Liver (tissue), 8 donors: ENCODE measurements at regions not wholly inside any gene's neighbourhood (a gene's known extent, or its start where the extent isn't known, plus 50 kb on each side); places are given as distances from the start of the nearest gene placed in this dataset.

Experiments
- DNase-seq: peaks from one replicate; pipeline ENCODE4 v3.0.0-alpha.2; 2017; ENCODE audit warnings: low spot score
- H3K27ac ChIP-seq, 2 donors: one replicate each; pipeline ENCODE4 v1.7.0; 2013; ENCODE audit warnings: inconsistent platforms in 2 of 2, low read length in 2 of 2, control low read depth in 1 of 2, low read depth in 1 of 2, mild to moderate bottlenecking in 1 of 2
- H3K27me3 ChIP-seq, 4 donors: one replicate each; pipeline versions ENCODE4 v1.6.1 to v1.7.0; 2013; ENCODE audit warnings: low read length in 3 of 4, inconsistent platforms in 1 of 4, mild to moderate bottlenecking in 1 of 4, moderate library complexity in 1 of 4; ENCODE audit not compliant: control insufficient read depth in 4 of 4, insufficient read depth in 4 of 4
- H3K36me3 ChIP-seq, 4 donors: one replicate each; pipeline versions ENCODE4 v1.6.1 to v1.7.0; 2013; ENCODE audit warnings: low read length in 3 of 4, mild to moderate bottlenecking in 3 of 4, low read depth in 1 of 4, moderate library complexity in 1 of 4; ENCODE audit not compliant: control insufficient read depth in 4 of 4, insufficient read depth in 3 of 4
- H3K4me1 ChIP-seq, 4 donors: one replicate each; pipeline versions ENCODE4 v1.6.1 to v1.7.0; 2013; ENCODE audit warnings: low read length in 3 of 4, mild to moderate bottlenecking in 3 of 4, moderate library complexity in 1 of 4; ENCODE audit not compliant: control insufficient read depth in 4 of 4, insufficient read depth in 4 of 4
- H3K4me3 ChIP-seq, 3 donors: one replicate each; pipeline versions ENCODE4 v1.6.1 to v1.7.0; 2013; ENCODE audit warnings: low read length in 3 of 3, control low read depth in 1 of 3, low read depth in 1 of 3, mild to moderate bottlenecking in 1 of 3
- H3K9ac ChIP-seq, 2 donors: one replicate each; pipeline ENCODE4 v1.7.0; 2013; ENCODE audit warnings: low read length in 2 of 2, mild to moderate bottlenecking in 2 of 2, moderate library complexity in 2 of 2, control low read depth in 1 of 2, low read depth in 1 of 2
- H3K9me3 ChIP-seq, 4 donors: one replicate each; pipeline versions ENCODE4 v1.6.1 to v1.7.0; 2013; ENCODE audit warnings: low read length in 3 of 4; ENCODE audit not compliant: control insufficient read depth in 4 of 4
- EGR1 ChIP-seq, 2 donors: IDR thresholded peaks; 2 replicates each; pipeline ENCODE4 v1.6.1; 2016 to 2018; ENCODE audit warnings: antibody characterized with exemption in 2 of 2, low read depth in 2 of 2
- FOXA2 ChIP-seq: IDR thresholded peaks from 2 replicates; pipeline ENCODE4 v1.6.1; 2016; ENCODE audit warnings: antibody characterized with exemption
- GABPA ChIP-seq, 2 donors: IDR thresholded peaks in 1 of 2; conservative IDR thresholded peaks in 1 of 2; 2 replicates each; pipeline ENCODE4 v1.6.1; 2016; ENCODE audit warnings: antibody characterized with exemption in 2 of 2, mild to moderate bottlenecking in 1 of 2, moderate library complexity in 1 of 2
- HNF4A ChIP-seq, 2 donors: conservative IDR thresholded peaks; 2 replicates each; pipeline ENCODE4 v1.6.1; 2016; ENCODE audit warnings: antibody characterized with exemption in 2 of 2, mild to moderate bottlenecking in 2 of 2
- JUND ChIP-seq, 2 donors: IDR thresholded peaks; 2 replicates each; pipeline ENCODE4 v1.6.1; 2016; ENCODE audit warnings: antibody characterized with exemption in 2 of 2
- NR2F2 ChIP-seq: IDR thresholded peaks from 2 replicates; pipeline ENCODE4 v1.6.1; 2016; ENCODE audit warnings: antibody characterized with exemption
- RAD21 ChIP-seq, 2 donors: IDR thresholded peaks; 2 replicates each; pipeline ENCODE4 v1.6.1; 2016; ENCODE audit warnings: antibody characterized with exemption in 2 of 2, mild to moderate bottlenecking in 2 of 2
- RXRA ChIP-seq, 2 donors: IDR thresholded peaks; 2 replicates each; pipeline ENCODE4 v1.6.1; 2017 to 2018; ENCODE audit warnings: antibody characterized with exemption in 2 of 2, mild to moderate bottlenecking in 1 of 2
- SP1 ChIP-seq: IDR thresholded peaks from 2 replicates; pipeline ENCODE4 v1.6.1; 2018; ENCODE audit warnings: antibody characterized with exemption, mild to moderate bottlenecking
- TAF1 ChIP-seq: conservative IDR thresholded peaks from 2 replicates; pipeline ENCODE4 v1.6.1; 2016; ENCODE audit warnings: antibody characterized with exemption, mild to moderate bottlenecking
- YY1 ChIP-seq: IDR thresholded peaks from 2 replicates; pipeline ENCODE4 v1.6.1; 2016; ENCODE audit warnings: antibody characterized with exemption, mild to moderate bottlenecking
- WGBS: extraction: QIAGEN DNeasy Blood & Tissue Kit; methylation state at CpG from one replicate; pipeline ENCODE4 v1.1.7; 2013; 5-methylcytosine and 5-hydroxymethylcytosine counted together
- TF ChIP-seq, protein P1 (sequence below): IDR thresholded peaks from 2 replicates; pipeline ENCODE4 v1.6.1; 2016; ENCODE audit warnings: antibody characterized with exemption
- TF ChIP-seq, protein P2 (sequence below): IDR thresholded peaks from 2 replicates; pipeline ENCODE4 v1.6.1; 2016; ENCODE audit warnings: antibody characterized with exemption
- TF ChIP-seq, protein P3 (sequence below): IDR thresholded peaks from 2 replicates; pipeline ENCODE4 v1.6.1; 2016; ENCODE audit warnings: antibody characterized with exemption, mild to moderate bottlenecking
- TF ChIP-seq, protein P4 (sequence below): fragments of 150-350 bp; IDR thresholded peaks from 2 replicates; pipeline ENCODE4 v1.5.1; 2017; ENCODE audit warnings: improper control_type of control experiment, low read depth, low read length; ENCODE audit not compliant: missing input control
- donor health status: healthy.
- donor health status: healthy.
- donor health status: healthy.
- donor health status: healthy.
- donor health status: healthy.

DNA sequence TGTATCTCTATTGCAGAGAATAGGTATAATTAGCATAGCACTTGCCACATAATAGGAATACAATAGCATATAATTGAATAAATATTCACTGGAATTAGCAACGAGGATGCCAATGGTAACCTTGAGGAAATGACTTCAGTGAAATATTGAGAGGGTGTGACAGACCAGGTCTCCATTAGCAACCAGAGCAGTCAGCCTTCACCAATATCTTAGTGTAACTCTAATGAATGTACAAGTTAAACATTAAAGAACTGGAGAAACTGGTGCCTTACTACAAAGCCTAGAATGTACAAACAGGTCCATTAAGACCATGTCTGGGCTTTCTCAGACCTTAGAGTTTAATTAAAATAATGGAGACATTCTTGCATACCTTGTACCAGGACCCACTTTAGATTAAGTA, 143.0 kb downstream of the MAGEB17 start:
- TF ChIP-seq JUND (IDR thresholded peaks at IDR 0.05) (no peak), SP1 (no peak), NR2F2 (no peak), HNF4A (conservative IDR thresholded peaks at IDR 0.05) (no peak), GABPA (IDR thresholded peaks at IDR 0.05 in 1 of 2, conservative IDR thresholded peaks at IDR 0.05 in 1 of 2) (no peak), YY1 (no peak), TAF1 (no peak)
- TF ChIP-seq, protein P1, sequence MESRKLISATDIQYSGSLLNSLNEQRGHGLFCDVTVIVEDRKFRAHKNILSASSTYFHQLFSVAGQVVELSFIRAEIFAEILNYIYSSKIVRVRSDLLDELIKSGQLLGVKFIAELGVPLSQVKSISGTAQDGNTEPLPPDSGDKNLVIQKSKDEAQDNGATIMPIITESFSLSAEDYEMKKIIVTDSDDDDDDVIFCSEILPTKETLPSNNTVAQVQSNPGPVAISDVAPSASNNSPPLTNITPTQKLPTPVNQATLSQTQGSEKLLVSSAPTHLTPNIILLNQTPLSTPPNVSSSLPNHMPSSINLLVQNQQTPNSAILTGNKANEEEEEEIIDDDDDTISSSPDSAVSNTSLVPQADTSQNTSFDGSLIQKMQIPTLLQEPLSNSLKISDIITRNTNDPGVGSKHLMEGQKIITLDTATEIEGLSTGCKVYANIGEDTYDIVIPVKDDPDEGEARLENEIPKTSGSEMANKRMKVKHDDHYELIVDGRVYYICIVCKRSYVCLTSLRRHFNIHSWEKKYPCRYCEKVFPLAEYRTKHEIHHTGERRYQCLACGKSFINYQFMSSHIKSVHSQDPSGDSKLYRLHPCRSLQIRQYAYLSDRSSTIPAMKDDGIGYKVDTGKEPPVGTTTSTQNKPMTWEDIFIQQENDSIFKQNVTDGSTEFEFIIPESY, result no peak
- TF ChIP-seq, protein P2, sequence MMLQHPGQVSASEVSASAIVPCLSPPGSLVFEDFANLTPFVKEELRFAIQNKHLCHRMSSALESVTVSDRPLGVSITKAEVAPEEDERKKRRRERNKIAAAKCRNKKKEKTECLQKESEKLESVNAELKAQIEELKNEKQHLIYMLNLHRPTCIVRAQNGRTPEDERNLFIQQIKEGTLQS, result no peak
- Histone ChIP-seq H3K9me3 (no peaks in the 10 kb centered on the region), H3K27ac (no peak overlapping the region), H3K36me3 (no peaks in the 10 kb centered on the region), H3K4me1 (no peaks in the 10 kb centered on the region), H3K4me3 (no peak overlapping the region), H3K9ac (no peak overlapping the region), H3K27me3 (no peaks in the 10 kb centered on the region)
- DNase-seq, result no peak
- WGBS, result 67% methylated on average over 1 of the region's 1 CpG

DNA sequence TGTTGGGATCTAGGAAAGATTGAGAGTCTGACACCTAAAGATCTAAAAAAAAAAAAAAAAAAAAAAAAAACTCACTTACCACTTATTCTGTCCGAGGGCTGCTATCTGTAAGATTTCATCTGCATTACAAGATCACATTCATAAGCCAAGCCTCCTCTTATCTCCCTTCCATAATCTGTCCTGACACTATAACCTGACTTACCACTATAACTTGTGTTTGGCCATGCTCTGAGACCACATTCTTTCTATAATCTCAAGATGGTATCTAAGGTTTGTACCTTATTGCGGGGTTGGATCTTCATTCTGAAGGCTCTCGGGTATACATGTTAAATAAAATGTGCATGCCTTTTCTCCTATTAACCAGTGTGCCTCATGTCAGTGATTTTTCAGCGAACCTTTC, 144.4 kb downstream of the MAGEB17 start:
- Histone ChIP-seq H3K27ac (no peak overlapping the region), H3K27me3 (no peaks in the 10 kb centered on the region), H3K4me3 (no peak overlapping the region), H3K9ac (no peak overlapping the region), H3K9me3 (no peaks in the 10 kb centered on the region), H3K4me1 (no peaks in the 10 kb centered on the region), H3K36me3 (no peaks in the 10 kb centered on the region)
- TF ChIP-seq, protein P3, sequence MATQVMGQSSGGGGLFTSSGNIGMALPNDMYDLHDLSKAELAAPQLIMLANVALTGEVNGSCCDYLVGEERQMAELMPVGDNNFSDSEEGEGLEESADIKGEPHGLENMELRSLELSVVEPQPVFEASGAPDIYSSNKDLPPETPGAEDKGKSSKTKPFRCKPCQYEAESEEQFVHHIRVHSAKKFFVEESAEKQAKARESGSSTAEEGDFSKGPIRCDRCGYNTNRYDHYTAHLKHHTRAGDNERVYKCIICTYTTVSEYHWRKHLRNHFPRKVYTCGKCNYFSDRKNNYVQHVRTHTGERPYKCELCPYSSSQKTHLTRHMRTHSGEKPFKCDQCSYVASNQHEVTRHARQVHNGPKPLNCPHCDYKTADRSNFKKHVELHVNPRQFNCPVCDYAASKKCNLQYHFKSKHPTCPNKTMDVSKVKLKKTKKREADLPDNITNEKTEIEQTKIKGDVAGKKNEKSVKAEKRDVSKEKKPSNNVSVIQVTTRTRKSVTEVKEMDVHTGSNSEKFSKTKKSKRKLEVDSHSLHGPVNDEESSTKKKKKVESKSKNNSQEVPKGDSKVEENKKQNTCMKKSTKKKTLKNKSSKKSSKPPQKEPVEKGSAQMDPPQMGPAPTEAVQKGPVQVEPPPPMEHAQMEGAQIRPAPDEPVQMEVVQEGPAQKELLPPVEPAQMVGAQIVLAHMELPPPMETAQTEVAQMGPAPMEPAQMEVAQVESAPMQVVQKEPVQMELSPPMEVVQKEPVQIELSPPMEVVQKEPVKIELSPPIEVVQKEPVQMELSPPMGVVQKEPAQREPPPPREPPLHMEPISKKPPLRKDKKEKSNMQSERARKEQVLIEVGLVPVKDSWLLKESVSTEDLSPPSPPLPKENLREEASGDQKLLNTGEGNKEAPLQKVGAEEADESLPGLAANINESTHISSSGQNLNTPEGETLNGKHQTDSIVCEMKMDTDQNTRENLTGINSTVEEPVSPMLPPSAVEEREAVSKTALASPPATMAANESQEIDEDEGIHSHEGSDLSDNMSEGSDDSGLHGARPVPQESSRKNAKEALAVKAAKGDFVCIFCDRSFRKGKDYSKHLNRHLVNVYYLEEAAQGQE, result no peak
- no peak for DNase-seq
- WGBS, result 76% methylated on average over 4 of the region's 4 CpGs

DNA sequence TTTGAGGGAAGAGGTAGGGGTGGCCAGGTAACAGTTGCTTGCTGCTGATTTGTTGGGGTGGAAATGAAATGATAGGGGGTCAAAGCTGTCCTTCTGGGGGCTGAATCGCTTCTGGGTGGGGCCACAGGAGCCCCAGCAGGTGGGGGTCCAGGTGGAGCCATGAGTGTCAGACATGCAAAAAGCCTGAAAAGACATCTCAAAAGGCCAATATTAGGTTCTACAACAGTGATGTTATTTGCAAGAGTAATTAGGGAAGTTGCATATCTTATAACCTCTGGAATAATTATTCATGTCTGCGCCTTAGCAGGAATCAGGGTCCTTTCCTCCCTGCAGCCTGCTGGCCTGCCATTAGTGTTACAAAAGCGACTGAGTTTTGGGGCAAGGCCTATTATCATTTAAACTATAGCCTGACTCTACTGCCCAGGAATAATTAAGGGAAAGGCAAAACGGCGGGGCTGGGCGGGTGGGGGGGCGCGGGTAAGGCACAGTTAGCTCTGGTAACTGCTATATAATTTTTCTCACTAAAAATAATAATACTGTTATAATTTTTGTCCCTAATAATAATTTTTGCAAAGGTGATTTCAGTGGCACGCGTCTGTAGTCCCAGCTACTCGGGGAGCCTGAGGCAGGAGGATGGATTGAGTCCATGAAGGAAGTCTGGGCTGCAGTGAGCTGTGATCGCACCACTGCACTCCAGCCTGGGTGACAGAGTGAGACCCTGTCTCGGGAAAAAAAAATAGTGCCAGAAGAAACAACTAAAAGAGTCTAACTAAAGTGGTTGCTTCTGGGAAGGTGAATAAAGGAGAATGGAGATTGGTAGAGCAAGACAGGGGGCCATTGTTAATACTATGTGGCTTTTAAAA, 145.7 kb downstream of the MAGEB17 start:
- no peak overlapping the region for H3K27ac ChIP-seq
- no peak overlapping the region for H3K4me3 ChIP-seq
- no peaks in the 10 kb centered on the region for H3K36me3 ChIP-seq
- DNase-seq, result no peak
- no peaks in the 10 kb centered on the region for H3K4me1 ChIP-seq
- no peaks in the 10 kb centered on the region for H3K9me3 ChIP-seq
- no peaks in the 10 kb centered on the region for H3K27me3 ChIP-seq
- no peak overlapping the region for H3K9ac ChIP-seq
- 75% methylated on average over 13 of the region's 13 CpGs for WGBS
- TF ChIP-seq, protein P4, sequence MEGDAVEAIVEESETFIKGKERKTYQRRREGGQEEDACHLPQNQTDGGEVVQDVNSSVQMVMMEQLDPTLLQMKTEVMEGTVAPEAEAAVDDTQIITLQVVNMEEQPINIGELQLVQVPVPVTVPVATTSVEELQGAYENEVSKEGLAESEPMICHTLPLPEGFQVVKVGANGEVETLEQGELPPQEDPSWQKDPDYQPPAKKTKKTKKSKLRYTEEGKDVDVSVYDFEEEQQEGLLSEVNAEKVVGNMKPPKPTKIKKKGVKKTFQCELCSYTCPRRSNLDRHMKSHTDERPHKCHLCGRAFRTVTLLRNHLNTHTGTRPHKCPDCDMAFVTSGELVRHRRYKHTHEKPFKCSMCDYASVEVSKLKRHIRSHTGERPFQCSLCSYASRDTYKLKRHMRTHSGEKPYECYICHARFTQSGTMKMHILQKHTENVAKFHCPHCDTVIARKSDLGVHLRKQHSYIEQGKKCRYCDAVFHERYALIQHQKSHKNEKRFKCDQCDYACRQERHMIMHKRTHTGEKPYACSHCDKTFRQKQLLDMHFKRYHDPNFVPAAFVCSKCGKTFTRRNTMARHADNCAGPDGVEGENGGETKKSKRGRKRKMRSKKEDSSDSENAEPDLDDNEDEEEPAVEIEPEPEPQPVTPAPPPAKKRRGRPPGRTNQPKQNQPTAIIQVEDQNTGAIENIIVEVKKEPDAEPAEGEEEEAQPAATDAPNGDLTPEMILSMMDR, result no peak
- TF ChIP-seq RXRA (IDR thresholded peaks at IDR 0.05), result no peak
- no peak for TF ChIP-seq SP1
- TF ChIP-seq HNF4A (conservative IDR thresholded peaks at IDR 0.05), result no peak
- no peak for TF ChIP-seq RAD21 (IDR thresholded peaks at IDR 0.05)
- TF ChIP-seq NR2F2, result no peak
- TF ChIP-seq GABPA (IDR thresholded peaks at IDR 0.05 in 1 of 2, conservative IDR thresholded peaks at IDR 0.05 in 1 of 2), result no peak
- TF ChIP-seq FOXA2, result no peak
- no peak for TF ChIP-seq EGR1 (IDR thresholded peaks at IDR 0.05; ENCODE audit: low read depth in 2 of 2)
- no peak for TF ChIP-seq YY1
- TF ChIP-seq, protein P3, result no peak
